ENCODE measurements at regions not wholly inside any gene's neighbourhood (a gene's known extent, or its start where the extent isn't known, plus 50 kb on each side); places are given as distances from the start of the nearest gene placed in this dataset.

- Histone ChIP-seq H3K4me3 (replicated peaks in 1 of 3; ENCODE audit: insufficient read depth in 1 of 3, low read depth in 2 of 3, low read length in 3 of 3) (no peak overlapping the region), H3K27me3 (ENCODE audit: control insufficient read depth in 1 of 2, insufficient read depth in 2 of 2, low read length in 2 of 2) (peaks cover 0 to 6% of the 10 kb centered on the region in 2 experiments; a peak in 3 of 5 replicates), H3K4me1 (ENCODE audit: insufficient read depth, low read length) (no peaks in the 10 kb centered on the region), H3K36me3 (replicated peaks in 1 of 2; ENCODE audit: control insufficient read depth in 1 of 2, insufficient read depth in 2 of 2, low read length in 2 of 2) (no peaks in the 10 kb centered on the region), H4K20me1 (ENCODE audit: insufficient read depth, low read length) (no peaks in the 10 kb centered on the region), H3K79me2 (ENCODE audit: insufficient read depth, low read length) (no peaks in the 10 kb centered on the region), H2AFZ (ENCODE audit: low read length) (no peak overlapping the region), H3K9ac (ENCODE audit: insufficient read depth, low read depth, low read length) (no peak overlapping the region), H3K27ac (ENCODE audit: extremely low read length, insufficient read depth, low read length) (no peak overlapping the region), H3K9me3 (ENCODE audit: low read length) (no peaks in the 10 kb centered on the region), H3K4me2 (ENCODE audit: low read depth, low read length) (no peak overlapping the region)
- in situ Hi-C loops (cut with HindIII; ENCODE audit: extremely low pct_ligation_motif_present, low pct_unique_long_range_greater_than_20kb) (no loop called here), intact Hi-C loops (cut with micrococcal nuclease; ENCODE audit: unreplicated experiment) (no loop called here)
- ChIA-PET CTCF (ENCODE audit: low intra/inter-chr PET ratio, low total read pairs) (no interaction called here), POLR2A (no interaction called here)
- TF ChIP-seq SNRNP70 (IDR thresholded peaks at IDR 0.05; ENCODE audit: low read depth, low read length) (no peak), ZNF3 (CRISPR knock-in tag; IDR thresholded peaks at IDR 0.05) (no peak), AGO2 (optimal IDR thresholded peaks at IDR 0.05; ENCODE audit: low read depth, low read length) (no peak), GTF2F1 (IDR thresholded peaks at IDR 0.05; ENCODE audit: low read length) (no peak), MLLT10 (CRISPR knock-in tag; IDR thresholded peaks at IDR 0.05) (no peak), ZNF496 (CRISPR knock-in tag; IDR thresholded peaks at IDR 0.05; ENCODE audit: insufficient replicate concordance) (no peak), FOXJ3 (CRISPR knock-in tag; IDR thresholded peaks at IDR 0.05; ENCODE audit: borderline replicate concordance) (no peak), ZNF629 (CRISPR knock-in tag; conservative IDR thresholded peaks at IDR 0.05) (no peak), FOXP4 (CRISPR knock-in tag; IDR thresholded peaks at IDR 0.05) (no peak)
- TF ChIP-seq, protein P1, sequence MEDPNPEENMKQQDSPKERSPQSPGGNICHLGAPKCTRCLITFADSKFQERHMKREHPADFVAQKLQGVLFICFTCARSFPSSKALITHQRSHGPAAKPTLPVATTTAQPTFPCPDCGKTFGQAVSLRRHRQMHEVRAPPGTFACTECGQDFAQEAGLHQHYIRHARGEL (CRISPR knock-in tag; IDR thresholded peaks at IDR 0.05) = no peak
- FAIRE-seq = no peak
- no peak for DNase-seq (ENCODE audit: low spot score)
- WGBS (ENCODE audit: low lambda C conversion rate) = 34% methylated on average over 6 of the region's 6 CpGs
- no TSS peak for BruUV-seq (replicated peaks)
- ATAC-seq = no peak
Observed at GRCh38 chr10:31261511-31262311, 57.3 kb upstream of the ZEB1 start.
